Stomach (tissue), 8 donors: ENCODE measurements at regions not wholly inside any gene's neighbourhood (a gene's known extent, or its start where the extent isn't known, plus 50 kb on each side); places are given as distances from the start of the nearest gene placed in this dataset.
A peak's percentile ranks its signal among the peaks of the same experiment; 100 is the strongest.

Experiments
- DNase-seq, 2 donors: peaks; one replicate each; pipeline versions ENCODE4 v3.0.0 to v3.0.0-alpha.2; 2013 to 2019
- H3K27ac ChIP-seq, 5 donors: fragments of 200-600 bp in 4 of 5; sonication (generic) in 4 of 5; one replicate each; pipeline ENCODE4 v1.5.1; 2013 to 2019; ENCODE audit warnings: mild to moderate bottlenecking in 1 of 5, moderate library complexity in 1 of 5
- H3K27me3 ChIP-seq, 3 donors: fragments of 200-600 bp; sonication (generic); one replicate each; pipeline ENCODE4 v1.5.1; 2017 to 2019; ENCODE audit warnings: mixed run types in 1 of 3
- H3K36me3 ChIP-seq, 4 donors: fragments of 200-600 bp; sonication (generic); 1 replicate in 3 of 4; 2 replicates in 1 of 4; pipeline ENCODE4 v1.5.1; 2016 to 2019
- H3K4me1 ChIP-seq, 4 donors: fragments of 200-600 bp; sonication (generic); one replicate each; pipeline ENCODE4 v1.5.1; 2016 to 2019
- H3K4me3 ChIP-seq, 4 donors: fragments of 200-600 bp; sonication (generic) in 3 of 4; one replicate each; pipeline ENCODE4 v1.5.1; 2016 to 2019; ENCODE audit warnings: mild to moderate bottlenecking in 1 of 4
- H3K9me3 ChIP-seq, 4 donors: fragments of 200-600 bp; sonication (generic); one replicate each; pipeline ENCODE4 v1.5.1; 2016 to 2019
- EP300 ChIP-seq: sonication (generic); formaldehyde crosslinking; IDR thresholded peaks from one replicate; pipeline ENCODE4 v1.6.1; 2017; ENCODE audit warnings: antibody characterized with exemption
- POLR2A ChIP-seq, 4 donors: fragments of 450-650 bp; IDR thresholded peaks; one replicate each; pipeline ENCODE4 v1.6.1; 2016; ENCODE audit warnings: antibody characterized with exemption in 4 of 4, control low read depth in 2 of 4, mild to moderate bottlenecking in 1 of 4, moderate library complexity in 1 of 4
- POLR2AphosphoS5 ChIP-seq, 3 donors: sonication (generic); formaldehyde crosslinking; IDR thresholded peaks; one replicate each; pipeline ENCODE4 v1.6.1; 2016; ENCODE audit warnings: antibody characterized with exemption in 3 of 3
- WGBS, 5 donors: extraction: QIAGEN DNeasy Blood & Tissue Kit in 3 of 5; methylation state at CpG; one replicate each; pipeline versions ENCODE4 v1.1.5 to v1.1.7; 2013 to 2018; 5-methylcytosine and 5-hydroxymethylcytosine counted together
- intact Hi-C: fragments of 100-400 bp; cut with DNase I; formaldehyde crosslinking; loops from one replicate; pipeline ENCODE4 v1.15.1; 2023; ENCODE audit warnings: low total_unique reads
- TF ChIP-seq, protein P1 (sequence below), 7 experiments: fragments of 450-650 bp in 4 of 7; fragments of 200-600 bp in 3 of 7; sonication (generic) in 3 of 7; IDR thresholded peaks; one replicate each; pipeline ENCODE4 v1.5.1; 2016 to 2019; ENCODE audit warnings: antibody characterized with exemption in 7 of 7, control low read depth in 2 of 7, mild to moderate bottlenecking in 1 of 7
- donor health status: healthy with polysubstance abuse.
- donor health status: Bipolar disorder and iron deficiency.
- donor health status: healthy.

DNA sequence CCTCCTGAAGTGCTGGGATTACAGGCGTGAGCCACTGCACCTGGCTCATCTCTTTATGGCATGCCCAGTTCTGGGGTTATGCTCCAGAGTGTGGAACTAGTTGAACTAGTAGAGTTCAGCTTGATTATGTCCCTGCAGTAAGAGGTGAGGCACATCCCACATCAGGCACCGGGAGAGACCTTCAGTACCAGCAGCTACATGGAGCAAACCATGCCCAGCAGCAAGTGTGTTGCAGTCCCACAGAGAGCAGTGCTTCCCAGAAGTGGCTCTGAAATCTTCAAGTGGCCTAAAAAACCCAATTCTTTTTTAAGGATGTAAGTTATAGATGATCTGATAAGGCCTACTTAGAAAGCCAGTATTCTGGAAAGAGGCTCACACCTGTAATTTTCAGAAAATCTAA, 331.9 kb upstream of the PRKCQ start:
- Histone ChIP-seq H3K27ac (peak overlapping the region in 1 of 5 donors; percentile 49), H3K4me3 (no peak overlapping the region), H3K9me3 (no peaks in the 10 kb centered on the region), H3K4me1 (peaks cover 0 to 23% (median 8%) of the 10 kb centered on the region in 4 donors), H3K36me3 (no peaks in the 10 kb centered on the region), H3K27me3 (no peaks in the 10 kb centered on the region)
- intact Hi-C loops, result loop anchor here (10.0 kb wide), 1 partner anchor 503 kb away; the partner anchor contains the start of gene SFMBT2
- TF ChIP-seq EP300 (no peak), POLR2A (IDR thresholded peaks at IDR 0.05) (no peak), POLR2AphosphoS5 (IDR thresholded peaks at IDR 0.05) (no peak)
- TF ChIP-seq, protein P1, sequence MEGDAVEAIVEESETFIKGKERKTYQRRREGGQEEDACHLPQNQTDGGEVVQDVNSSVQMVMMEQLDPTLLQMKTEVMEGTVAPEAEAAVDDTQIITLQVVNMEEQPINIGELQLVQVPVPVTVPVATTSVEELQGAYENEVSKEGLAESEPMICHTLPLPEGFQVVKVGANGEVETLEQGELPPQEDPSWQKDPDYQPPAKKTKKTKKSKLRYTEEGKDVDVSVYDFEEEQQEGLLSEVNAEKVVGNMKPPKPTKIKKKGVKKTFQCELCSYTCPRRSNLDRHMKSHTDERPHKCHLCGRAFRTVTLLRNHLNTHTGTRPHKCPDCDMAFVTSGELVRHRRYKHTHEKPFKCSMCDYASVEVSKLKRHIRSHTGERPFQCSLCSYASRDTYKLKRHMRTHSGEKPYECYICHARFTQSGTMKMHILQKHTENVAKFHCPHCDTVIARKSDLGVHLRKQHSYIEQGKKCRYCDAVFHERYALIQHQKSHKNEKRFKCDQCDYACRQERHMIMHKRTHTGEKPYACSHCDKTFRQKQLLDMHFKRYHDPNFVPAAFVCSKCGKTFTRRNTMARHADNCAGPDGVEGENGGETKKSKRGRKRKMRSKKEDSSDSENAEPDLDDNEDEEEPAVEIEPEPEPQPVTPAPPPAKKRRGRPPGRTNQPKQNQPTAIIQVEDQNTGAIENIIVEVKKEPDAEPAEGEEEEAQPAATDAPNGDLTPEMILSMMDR (IDR thresholded peaks at IDR 0.05), result no peak
- 75 to 94% (median 86%) methylated on average over 2 of the region's 2 CpGs for WGBS, 5 donors
- no peak for DNase-seq

- H3K4me3 ChIP-seq, result no peak overlapping the region
- H3K27ac ChIP-seq, result no peak overlapping the region
- DNase-seq, result no peak
- H3K27me3 ChIP-seq, result no peaks in the 10 kb centered on the region
- intact Hi-C loops, result loop anchor here (10.0 kb wide), 1 partner anchor 505 kb away; the partner anchor contains the start of gene SFMBT2
- no peaks in the 10 kb centered on the region for H3K9me3 ChIP-seq
- 84 to 90% (median 89%) methylated on average over 6 of the region's 6 CpGs for WGBS, 5 donors
- H3K4me1 ChIP-seq, result peaks cover 0 to 23% (median 8%) of the 10 kb centered on the region in 4 donors
- H3K36me3 ChIP-seq, result no peaks in the 10 kb centered on the region
- TF ChIP-seq POLR2AphosphoS5 (IDR thresholded peaks at IDR 0.05) (no peak), POLR2A (IDR thresholded peaks at IDR 0.05) (no peak), EP300 (no peak)
- TF ChIP-seq, protein P1 (IDR thresholded peaks at IDR 0.05), result no peak
These were observed 330.0 kb upstream of the PRKCQ start for GRCh38 chr10:6909905-6910560.

GRCh38 chr10:6907877-6908530, 327.9 kb upstream of the PRKCQ start:
- WGBS, 5 donors, result 66 to 84% (median 74%) methylated on average over 4 of the region's 4 CpGs
- H3K4me3 ChIP-seq, result no peak overlapping the region

GRCh38 chr10:6894405-6894804, 314.3 kb upstream of the PRKCQ start:
- 82 to 92% (median 88%) methylated on average over 2 of the region's 2 CpGs for WGBS, 5 donors
- H3K36me3 ChIP-seq, result no peaks in the 10 kb centered on the region
- H3K4me1 ChIP-seq, result no peaks in the 10 kb centered on the region
- H3K4me3 ChIP-seq, result no peak overlapping the region
- no peaks in the 10 kb centered on the region for H3K27me3 ChIP-seq
- DNase-seq, result no peak
- H3K9me3 ChIP-seq, result no peaks in the 10 kb centered on the region
- no peak for TF ChIP-seq POLR2A (IDR thresholded peaks at IDR 0.05)
- intact Hi-C loops, result no loop called here
- H3K27ac ChIP-seq, result no peak overlapping the region

More at GRCh38 chr10:6907877-6908530, 327.9 kb upstream of the PRKCQ start:
- Histone ChIP-seq H3K4me1 (peaks cover 0 to 15% (median 6%) of the 10 kb centered on the region in 4 donors), H3K9me3 (peaks cover 0 to 6% (median 0%) of the 10 kb centered on the region in 4 donors), H3K27ac (no peak overlapping the region), H3K36me3 (no peaks in the 10 kb centered on the region), H3K27me3 (no peaks in the 10 kb centered on the region)
- intact Hi-C loops, result no loop called here
- TF ChIP-seq EP300, result no peak
- no peak for TF ChIP-seq POLR2AphosphoS5 (IDR thresholded peaks at IDR 0.05)
- TF ChIP-seq, protein P1 (IDR thresholded peaks at IDR 0.05), result no peak
- no peak for TF ChIP-seq POLR2A (IDR thresholded peaks at IDR 0.05)
- no peak for DNase-seq

GRCh38 chr10:6892864-6893263, 312.8 kb upstream of the PRKCQ start:
- H3K27ac ChIP-seq, result no peak overlapping the region
- H3K4me3 ChIP-seq, result no peak overlapping the region
- no peaks in the 10 kb centered on the region for H3K27me3 ChIP-seq
- no peaks in the 10 kb centered on the region for H3K9me3 ChIP-seq
- 68 to 84% (median 79%) methylated on average over 2 of the region's 2 CpGs for WGBS, 5 donors
- TF ChIP-seq, protein P1 (IDR thresholded peaks at IDR 0.05), result no peak
- TF ChIP-seq POLR2A (IDR thresholded peaks at IDR 0.05) (no peak), POLR2AphosphoS5 (IDR thresholded peaks at IDR 0.05) (no peak), EP300 (no peak)
- no peaks in the 10 kb centered on the region for H3K4me1 ChIP-seq
- intact Hi-C loops, result no loop called here
- no peaks in the 10 kb centered on the region for H3K36me3 ChIP-seq
- DNase-seq, result no peak
